Stimulated activated naive B cell treated with anti-CD40 and anti-IgM and Interleukin-4, amounts not matched to agents 10 μg/mL and 1 μg/mL and 100 μg/mL, for 72 hours (primary cell): ENCODE measurements at regions not wholly inside any gene's neighbourhood (a gene's known extent, or its start where the extent isn't known, plus 50 kb on each side); places are given as distances from the start of the nearest gene placed in this dataset.

ENCODE experiments used
- ATAC-seq, 2 donors: fragments of 150-1000 bp; cut with Tn5 transposase; replicated peaks; 2 replicates each; pipeline ENCODE4 v1.10.0; 2021; ENCODE audit warnings: moderate library complexity in 1 of 2
- DNase-seq: peaks from one replicate; pipeline ENCODE4 v3.0.0; 2021
- H3K27ac Mint-ChIP-seq: one replicate; pipeline ENCODE4 v1.8.0; 2022; ENCODE audit warnings: mild to moderate bottlenecking, mixed read lengths
- H3K27me3 Mint-ChIP-seq, 2 donors: one replicate each; pipeline ENCODE4 v1.8.0; 2022; ENCODE audit warnings: mixed read lengths in 2 of 2
- H3K36me3 Mint-ChIP-seq, 2 donors: one replicate each; pipeline ENCODE4 v1.8.0; 2022; ENCODE audit warnings: mixed read lengths in 2 of 2, mild to moderate bottlenecking in 1 of 2
- H3K4me1 Mint-ChIP-seq, 2 donors: one replicate each; pipeline ENCODE4 v1.8.0; 2022; ENCODE audit warnings: mixed read lengths in 2 of 2, mild to moderate bottlenecking in 1 of 2
- H3K4me3 Mint-ChIP-seq, 2 donors: one replicate each; pipeline ENCODE4 v1.8.0; 2022; ENCODE audit warnings: mild to moderate bottlenecking in 2 of 2, mixed read lengths in 2 of 2, moderate library complexity in 1 of 2
- H3K9me3 Mint-ChIP-seq, 2 donors: one replicate each; pipeline ENCODE4 v1.8.0; 2022; ENCODE audit warnings: mixed read lengths in 2 of 2, mild to moderate bottlenecking in 1 of 2

DNA sequence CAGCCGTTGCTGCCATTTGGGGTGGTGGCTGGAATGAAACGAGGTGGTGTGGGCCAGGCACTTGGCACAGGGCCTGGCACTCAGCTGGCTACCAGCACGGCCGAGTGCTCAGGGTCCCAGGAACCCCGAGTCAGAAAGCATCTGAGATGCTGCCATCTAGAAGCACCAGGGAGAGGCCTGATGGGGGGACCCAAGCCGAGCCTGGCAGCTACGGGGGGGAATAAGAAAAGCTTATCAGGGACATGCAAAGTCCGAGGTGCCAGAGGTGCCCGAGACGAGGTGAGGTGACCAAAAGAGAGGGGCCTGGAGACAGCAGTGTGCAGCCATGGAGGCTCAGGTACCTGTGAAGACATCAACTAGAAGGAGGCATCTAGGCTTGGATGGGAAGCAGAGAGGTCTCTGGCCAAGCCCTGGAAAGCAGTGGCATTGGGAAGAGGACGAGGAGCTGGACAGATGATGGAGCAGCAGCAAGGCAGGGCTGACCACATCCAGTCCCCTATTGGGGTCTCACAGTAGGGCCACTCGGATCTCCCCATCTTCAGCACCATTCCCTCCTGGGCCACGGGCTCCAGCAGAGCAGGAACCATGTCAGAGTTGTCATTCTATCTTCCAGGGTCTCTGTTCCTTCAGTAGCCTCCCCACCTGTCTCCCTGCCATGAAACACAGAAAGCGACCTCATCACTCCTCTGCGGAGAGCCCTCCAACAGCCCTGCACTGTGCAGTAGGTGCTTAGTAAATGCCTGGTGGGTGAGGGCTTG is 59.3 kb upstream of the DIO3 start:
- no peak overlapping the region for H3K27ac Mint-ChIP-seq
- H3K9me3 Mint-ChIP-seq: no peaks in the 10 kb centered on the region
- peaks cover 32 to 35% of the 10 kb centered on the region in 2 donors for H3K27me3 Mint-ChIP-seq

DNA sequence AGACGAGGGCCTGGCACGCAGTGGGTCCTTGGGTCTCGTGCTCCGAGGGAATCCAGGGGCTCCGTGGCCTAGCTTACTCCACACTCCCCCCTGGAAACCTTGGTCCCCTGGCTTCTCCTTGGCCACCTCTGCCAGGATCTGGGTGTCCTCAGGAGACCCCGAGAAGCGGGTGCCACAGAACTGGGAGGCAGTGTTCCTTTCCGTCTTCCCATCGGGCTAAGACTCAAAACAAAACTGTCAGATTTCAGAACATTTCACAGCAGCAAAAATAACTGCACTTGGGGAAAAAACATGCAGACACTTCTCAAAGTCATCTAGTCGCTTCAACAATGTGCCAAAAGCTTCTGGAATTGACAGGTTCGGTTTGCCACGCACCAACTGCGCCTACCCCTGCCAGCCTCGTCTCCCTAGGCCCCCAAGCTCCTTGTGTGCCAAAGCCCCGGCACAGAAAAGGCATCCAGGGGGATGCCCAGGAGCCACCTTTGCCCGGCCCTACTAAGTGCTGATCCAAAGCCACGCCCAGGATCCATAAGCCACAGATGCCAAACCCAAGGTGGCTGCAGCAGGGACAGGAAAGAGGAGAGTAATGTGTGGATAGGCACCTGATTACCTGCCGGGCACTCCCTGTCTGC is 58.4 kb upstream of the DIO3 start:
- ATAC-seq (no peak), DNase-seq (no peak)
- H3K4me1 Mint-ChIP-seq: no peaks in the 10 kb centered on the region
- H3K36me3 Mint-ChIP-seq: no peaks in the 10 kb centered on the region
- H3K27ac Mint-ChIP-seq: no peak overlapping the region
- H3K27me3 Mint-ChIP-seq: peaks cover 23 to 29% of the 10 kb centered on the region in 2 donors
- no peaks in the 10 kb centered on the region for H3K9me3 Mint-ChIP-seq
- no peak overlapping the region for H3K4me3 Mint-ChIP-seq

More for the DNA sequence above, 59.3 kb upstream of the DIO3 start:
- Mint-ChIP-seq H3K4me3 (no peak overlapping the region), H3K36me3 (no peaks in the 10 kb centered on the region), H3K4me1 (no peaks in the 10 kb centered on the region)
- no peak for ATAC-seq
- no peak for DNase-seq

DNA sequence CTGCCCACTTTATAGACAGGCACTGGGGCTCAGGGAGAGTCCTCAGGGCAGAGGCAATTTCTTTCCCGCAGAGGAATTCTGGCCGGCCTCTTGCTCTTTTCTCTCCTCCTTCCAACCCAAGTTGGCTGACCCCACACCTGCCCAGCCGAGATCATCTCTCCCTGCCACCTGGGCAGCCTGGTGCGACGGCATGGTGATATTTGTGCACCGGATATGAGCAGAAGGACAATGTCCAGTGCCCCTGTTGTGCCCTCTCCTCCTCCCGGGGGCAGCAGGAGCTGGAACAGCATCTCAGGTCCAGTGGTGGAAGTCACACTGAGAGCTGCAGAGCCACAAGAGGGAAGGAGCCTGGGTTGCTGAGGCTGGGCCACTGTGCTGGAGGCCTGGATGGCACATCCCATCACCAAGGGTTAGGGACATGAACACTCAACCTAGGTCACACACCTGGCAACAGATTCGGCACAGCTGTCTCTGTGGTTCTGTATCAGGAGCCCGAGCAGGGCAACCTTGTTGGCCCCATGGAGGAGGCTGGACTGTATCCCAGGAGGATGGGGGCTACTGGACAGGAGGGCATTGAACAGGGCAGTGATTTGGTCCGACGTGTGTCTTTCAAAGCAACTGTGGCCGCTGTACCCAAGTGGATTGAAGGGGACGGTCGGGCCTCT is 57.7 kb upstream of the DIO3 start:
- no peaks in the 10 kb centered on the region for H3K36me3 Mint-ChIP-seq
- DNase-seq: no peak

DNA sequence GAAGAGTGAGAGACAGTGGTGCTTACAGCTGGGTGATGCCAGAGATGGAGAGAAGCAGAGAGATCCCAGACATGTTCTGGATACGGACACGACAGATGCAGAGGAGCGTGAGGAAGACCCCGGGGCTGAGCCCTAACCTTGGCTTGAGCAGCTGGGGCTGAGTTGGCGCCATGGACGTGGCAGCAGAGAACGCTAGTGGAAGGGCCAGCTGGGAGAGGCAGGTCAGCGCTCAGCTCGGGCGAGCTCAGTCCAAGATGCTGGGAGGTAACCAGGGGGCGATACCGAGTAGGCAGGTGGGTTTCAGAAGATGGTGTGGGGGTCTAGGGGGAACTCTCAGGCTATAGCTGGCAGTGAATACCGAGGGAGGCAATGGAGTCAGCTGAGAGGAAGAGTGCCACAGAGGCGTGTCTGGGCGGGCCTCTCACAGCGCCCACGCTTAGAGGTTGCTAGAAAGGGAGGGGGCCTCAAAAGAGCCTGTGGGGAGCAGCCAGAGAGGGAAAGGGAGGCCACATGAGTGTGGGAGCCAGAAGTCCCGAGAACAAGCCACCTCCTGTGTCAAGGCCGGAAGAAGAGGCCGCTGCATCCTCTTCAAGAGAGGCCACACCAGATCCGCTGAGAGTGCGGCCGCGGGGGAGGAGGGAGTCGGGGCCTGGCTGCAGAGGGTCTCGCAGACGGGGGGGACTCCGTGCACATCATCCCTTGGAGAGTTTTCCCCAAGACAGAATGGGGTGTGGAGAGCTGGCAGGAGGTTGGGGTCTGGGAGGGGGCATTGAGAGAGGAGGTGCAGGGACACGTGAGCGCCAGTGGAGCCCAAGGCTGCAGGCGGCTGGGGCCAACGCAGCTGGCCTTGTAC is 57.0 kb upstream of the DIO3 start:
- Mint-ChIP-seq H3K27ac (no peak overlapping the region), H3K27me3 (peaks cover 9 to 14% of the 10 kb centered on the region in 2 donors), H3K4me1 (no peaks in the 10 kb centered on the region), H3K4me3 (no peak overlapping the region), H3K36me3 (no peaks in the 10 kb centered on the region), H3K9me3 (no peaks in the 10 kb centered on the region)
- DNase-seq (no peak), ATAC-seq (no peak)

More for the DNA sequence above, 57.7 kb upstream of the DIO3 start:
- H3K27me3 Mint-ChIP-seq: peaks cover 17 to 22% of the 10 kb centered on the region in 2 donors
- ATAC-seq: no peak
- no peak overlapping the region for H3K27ac Mint-ChIP-seq
- no peak overlapping the region for H3K4me3 Mint-ChIP-seq
- H3K9me3 Mint-ChIP-seq: no peaks in the 10 kb centered on the region
- H3K4me1 Mint-ChIP-seq: no peaks in the 10 kb centered on the region

DNA sequence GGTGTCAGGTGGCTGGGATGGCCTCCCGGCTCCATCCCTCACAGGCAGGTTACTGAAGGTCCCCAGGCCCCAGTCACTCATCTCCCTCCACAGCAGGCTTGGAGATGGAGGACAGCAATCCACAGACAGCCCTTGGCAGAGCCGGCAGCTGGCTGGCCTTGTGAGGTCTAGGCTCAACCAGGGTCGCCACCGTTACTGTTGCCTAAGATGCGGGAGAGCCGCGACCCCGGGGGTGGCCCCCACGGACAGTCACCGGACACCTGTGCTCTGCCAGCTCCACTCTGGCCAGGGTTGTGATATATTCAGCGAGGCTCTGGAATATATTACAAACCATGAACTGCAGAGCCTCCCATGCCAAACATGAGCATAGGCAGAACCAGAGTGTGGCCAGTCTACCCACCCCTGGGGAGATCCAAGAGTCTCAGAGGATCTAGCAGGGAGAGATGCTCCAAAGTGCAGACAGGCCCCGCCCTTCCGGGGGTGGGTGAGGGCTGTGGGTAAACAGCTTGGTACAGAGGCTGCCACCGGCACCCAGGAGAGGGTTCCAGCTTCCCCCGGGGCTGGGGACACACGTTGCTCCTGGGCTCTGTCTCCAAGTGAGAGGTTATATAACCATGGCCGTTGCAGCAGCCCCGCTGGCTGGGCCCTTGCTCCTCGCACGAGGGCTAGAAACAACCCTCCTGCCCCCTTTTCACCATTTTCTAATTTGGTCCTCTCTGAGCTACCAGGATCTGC is 55.9 kb upstream of the DIO3 start:
- Mint-ChIP-seq H3K9me3 (no peaks in the 10 kb centered on the region), H3K36me3 (no peaks in the 10 kb centered on the region), H3K27ac (no peak overlapping the region), H3K4me1 (no peaks in the 10 kb centered on the region), H3K4me3 (no peak overlapping the region), H3K27me3 (peaks cover 0 to 10% of the 10 kb centered on the region in 2 donors)
- DNase-seq (no peak), ATAC-seq (no peak)

DNA sequence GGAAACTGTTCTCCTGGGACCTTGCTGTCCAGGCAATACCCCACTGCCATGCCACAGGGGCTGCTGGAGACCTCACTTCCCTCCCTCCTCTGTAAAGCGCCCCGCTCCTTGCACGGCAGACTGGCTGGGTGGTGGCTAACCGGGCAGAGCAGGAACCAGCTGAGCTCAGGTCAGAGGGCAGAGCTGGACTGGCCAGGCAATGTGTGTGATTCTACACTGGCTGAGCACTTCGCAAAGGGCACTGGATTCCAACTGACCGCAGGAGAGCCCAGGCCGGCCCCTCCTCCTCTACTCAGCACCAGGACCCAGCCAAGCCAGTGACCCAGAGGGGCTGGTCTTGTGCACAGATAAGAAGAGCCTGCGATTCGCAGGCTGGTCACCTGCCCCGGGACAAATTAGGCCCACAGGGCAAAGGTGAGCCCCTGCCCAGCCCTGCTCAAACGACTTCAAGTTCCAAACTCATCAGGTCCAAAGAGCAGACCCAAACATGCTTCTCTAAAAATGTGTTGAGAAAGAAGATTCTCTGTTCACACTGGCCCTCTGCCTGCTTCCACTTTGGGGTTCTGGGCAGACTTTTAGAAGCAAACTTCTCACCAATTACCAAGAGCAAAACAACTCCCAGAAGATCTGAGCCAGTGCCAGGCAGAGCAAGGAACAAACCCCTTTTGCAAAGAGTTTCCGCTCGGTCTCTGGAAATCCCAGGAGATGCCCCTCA is 54.9 kb upstream of the DIO3 start:
- Mint-ChIP-seq H3K27ac (no peak overlapping the region), H3K36me3 (no peaks in the 10 kb centered on the region), H3K27me3 (peaks cover 0 to 6% of the 10 kb centered on the region in 2 donors), H3K9me3 (no peaks in the 10 kb centered on the region), H3K4me1 (no peaks in the 10 kb centered on the region), H3K4me3 (no peak overlapping the region)
- ATAC-seq (no peak), DNase-seq (no peak)

DNA sequence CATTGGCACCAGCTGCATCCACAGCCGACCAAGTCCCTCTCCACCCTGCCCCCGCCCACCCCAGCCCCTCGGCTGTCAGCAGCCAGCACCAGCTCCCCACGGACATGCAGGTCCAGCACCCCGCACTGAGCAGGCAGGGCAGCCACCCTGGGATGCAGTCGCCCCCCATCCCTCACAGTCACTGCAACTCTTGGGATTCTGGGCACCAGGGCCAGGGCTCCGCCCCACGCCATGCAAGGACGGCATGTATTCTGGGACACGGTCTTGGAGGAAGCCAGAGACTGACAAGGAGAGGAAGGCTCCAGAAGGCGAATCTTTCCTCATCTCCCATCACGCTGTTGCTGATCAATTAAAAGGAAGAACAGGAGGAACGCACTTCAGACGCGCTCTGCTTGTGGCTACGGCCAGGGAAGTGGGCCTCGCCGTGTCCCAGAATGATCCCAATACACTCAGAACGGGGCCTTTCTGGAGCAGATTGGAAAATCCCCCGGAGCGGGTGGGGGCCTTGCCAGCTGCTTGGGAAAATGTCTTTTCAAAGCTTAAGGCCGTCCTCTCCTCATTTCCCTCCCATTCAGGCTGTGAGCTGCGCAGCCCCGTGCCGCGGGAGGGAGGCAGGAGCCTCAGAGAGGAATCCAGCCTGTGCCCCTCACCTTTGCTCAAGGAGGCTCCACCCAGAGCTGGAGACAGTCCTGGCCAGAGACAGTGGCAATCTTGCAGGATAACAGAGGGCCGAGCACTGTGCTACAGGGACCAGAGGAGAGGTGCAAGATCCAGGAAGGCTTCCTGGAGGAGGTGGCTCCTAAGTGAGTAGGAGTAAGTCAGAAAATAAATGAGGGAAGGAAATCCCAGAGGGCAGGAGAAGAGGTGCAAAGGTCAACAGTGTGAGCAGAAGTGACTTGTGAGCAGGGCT is 54.1 kb upstream of the DIO3 start:
- Mint-ChIP-seq H3K36me3 (no peaks in the 10 kb centered on the region), H3K4me3 (no peak overlapping the region), H3K9me3 (no peaks in the 10 kb centered on the region), H3K27ac (no peak overlapping the region), H3K27me3 (peaks cover 0 to 6% of the 10 kb centered on the region in 2 donors), H3K4me1 (no peaks in the 10 kb centered on the region)
- DNase-seq: no peak
- no peak for ATAC-seq

DNA sequence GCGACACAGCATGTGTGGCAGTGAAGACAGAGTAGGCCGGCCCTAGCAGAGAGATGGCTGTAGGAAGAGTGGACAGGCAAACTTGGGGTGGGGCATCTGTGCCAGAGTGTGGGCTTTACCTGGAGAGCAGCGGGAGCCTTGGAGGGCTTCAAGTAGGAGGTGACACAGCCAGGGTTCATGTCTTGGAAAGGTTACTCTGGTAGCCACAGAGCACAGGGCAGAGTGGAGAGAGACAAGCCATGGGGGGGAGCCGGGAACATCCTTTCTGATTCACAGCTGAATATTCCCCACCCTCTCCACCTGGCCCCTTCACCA is 53.5 kb upstream of the DIO3 start:
- Mint-ChIP-seq H3K4me1 (no peaks in the 10 kb centered on the region), H3K4me3 (no peak overlapping the region), H3K27me3 (peaks cover 0 to 6% of the 10 kb centered on the region in 2 donors), H3K27ac (no peak overlapping the region), H3K36me3 (no peaks in the 10 kb centered on the region), H3K9me3 (no peaks in the 10 kb centered on the region)
- DNase-seq: no peak
- ATAC-seq: no peak

DNA sequence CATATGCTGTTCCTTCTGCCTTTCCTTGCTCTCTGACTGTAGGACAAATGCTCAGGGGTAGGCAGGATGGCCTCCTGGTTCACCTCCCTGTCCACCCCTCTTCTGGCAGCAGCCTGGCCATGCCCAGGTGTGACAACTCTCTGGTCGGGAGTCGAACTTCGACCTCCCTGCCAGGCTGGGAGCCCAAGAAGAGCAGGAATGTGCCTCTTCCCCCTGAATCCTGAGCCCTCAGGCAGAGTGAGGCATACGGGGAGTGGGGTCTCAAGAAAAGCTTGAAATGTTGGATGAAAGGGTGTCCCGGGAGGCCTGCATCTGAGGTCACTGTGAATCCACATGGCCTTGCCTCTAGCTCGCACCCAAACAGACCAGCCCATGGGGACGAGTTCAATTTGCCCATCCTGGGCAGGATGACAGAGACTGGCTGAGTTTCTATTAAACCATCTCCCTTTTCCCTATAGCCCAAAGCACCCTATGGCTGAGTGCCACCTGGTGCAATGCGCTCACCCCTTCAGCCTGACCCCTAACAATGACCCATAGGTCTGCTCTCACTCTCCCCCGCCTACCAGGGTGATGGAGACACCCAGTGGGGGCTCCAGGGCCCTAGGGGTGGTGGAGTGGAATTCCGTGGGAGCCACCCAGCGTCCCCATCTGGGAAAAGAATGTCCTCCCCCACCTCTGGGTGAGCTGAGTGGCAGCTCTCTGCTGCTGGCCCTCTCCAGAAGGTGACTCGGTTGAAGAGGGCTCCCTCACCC is 52.9 kb upstream of the DIO3 start:
- ATAC-seq (no peak), DNase-seq (no peak)
- Mint-ChIP-seq H3K4me3 (no peak overlapping the region), H3K36me3 (no peaks in the 10 kb centered on the region), H3K9me3 (no peaks in the 10 kb centered on the region), H3K27me3 (peaks cover 0 to 6% of the 10 kb centered on the region in 2 donors), H3K4me1 (no peaks in the 10 kb centered on the region), H3K27ac (no peak overlapping the region)

DNA sequence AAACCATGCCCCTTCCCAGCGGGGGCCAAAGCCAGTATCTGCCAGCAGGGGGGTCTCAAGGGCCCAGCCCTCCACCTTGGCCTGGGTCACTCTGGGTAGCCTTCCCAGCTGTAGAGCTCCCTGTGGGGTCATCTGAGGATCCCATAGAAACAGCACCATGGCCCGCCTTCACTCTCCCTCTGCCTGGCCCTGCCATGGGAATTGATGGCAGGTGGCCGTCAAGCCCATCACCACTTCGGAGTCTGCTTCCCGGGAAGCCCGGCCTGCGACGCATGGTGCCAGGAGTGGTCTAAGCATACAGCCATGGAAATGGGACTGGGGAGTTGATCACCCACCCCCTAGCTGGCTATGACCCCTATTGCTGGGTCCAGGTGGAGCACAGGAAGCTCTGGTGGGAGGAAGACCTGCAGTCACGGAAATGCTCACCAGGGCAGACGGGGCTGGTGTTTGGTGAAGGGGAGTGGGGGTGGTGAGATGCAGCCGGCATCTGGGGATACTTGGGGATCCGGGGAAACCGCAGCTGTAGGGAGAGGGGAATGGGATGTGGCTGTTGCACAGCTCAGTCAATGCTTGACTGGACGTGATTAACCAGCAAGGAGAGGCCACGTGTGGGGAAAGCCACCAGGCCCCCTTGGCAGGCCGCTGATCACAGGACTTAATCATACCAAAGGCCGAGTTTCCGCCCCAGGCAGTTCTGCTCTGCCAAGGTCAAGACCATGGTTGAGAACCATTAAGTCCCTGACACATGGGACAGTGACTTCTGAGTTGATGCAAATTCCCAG is 52.2 kb upstream of the DIO3 start:
- Mint-ChIP-seq H3K9me3 (no peaks in the 10 kb centered on the region), H3K4me3 (no peak overlapping the region), H3K36me3 (no peaks in the 10 kb centered on the region), H3K27ac (no peak overlapping the region), H3K27me3 (peaks cover 0 to 2% of the 10 kb centered on the region in 2 donors), H3K4me1 (no peaks in the 10 kb centered on the region)
- no peak for DNase-seq
- no peak for ATAC-seq

DNA sequence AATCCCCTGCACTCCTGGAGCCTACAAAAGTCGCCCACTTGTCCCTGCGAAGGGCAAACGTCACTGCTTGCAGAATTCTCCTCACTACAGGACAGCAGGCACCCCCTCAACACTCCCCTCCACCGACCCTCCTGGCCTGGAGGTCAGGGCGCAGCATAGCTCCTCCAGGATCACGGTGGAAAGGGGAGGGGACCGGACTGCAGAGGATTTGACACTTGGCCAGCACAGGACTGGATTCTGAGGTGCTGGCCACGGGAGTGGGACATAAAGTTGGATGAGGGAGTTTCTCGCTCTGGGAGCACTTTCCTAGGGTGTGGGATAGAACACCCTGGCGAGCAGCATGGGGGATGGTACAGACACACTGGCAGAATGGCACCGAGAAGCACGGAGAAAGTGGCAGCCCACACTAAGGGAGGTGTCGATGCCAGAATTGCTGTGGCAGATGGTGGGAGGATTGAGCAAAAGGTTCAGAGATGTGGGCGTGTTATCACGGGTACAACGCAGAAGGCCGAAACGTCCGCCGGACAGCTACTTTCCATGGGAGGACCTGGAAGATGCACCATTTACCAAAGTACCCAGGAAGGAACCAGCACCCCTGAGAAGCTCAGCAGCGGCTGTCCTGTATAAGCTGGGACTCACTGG is 51.4 kb upstream of the DIO3 start:
- Mint-ChIP-seq H3K36me3 (no peaks in the 10 kb centered on the region), H3K9me3 (no peaks in the 10 kb centered on the region), H3K27me3 (no peaks in the 10 kb centered on the region), H3K4me3 (no peak overlapping the region), H3K27ac (no peak overlapping the region), H3K4me1 (no peaks in the 10 kb centered on the region)
- DNase-seq: no peak
- no peak for ATAC-seq
